ENCODE measurements at regions not wholly inside any gene's neighbourhood (a gene's known extent, or its start where the extent isn't known, plus 50 kb on each side); places are given as distances from the start of the nearest gene placed in this dataset.

GRCh38 chr5:24232041-24232440, 412.7 kb downstream of the CDH10 start:
- in situ Hi-C loops (cut with MboI) (no loop called here), intact Hi-C loops (cut with micrococcal nuclease; ENCODE audit: unreplicated experiment) (no loop called here)
- Histone ChIP-seq H3K79me2 (ENCODE audit: control insufficient read depth, insufficient read depth, low read length) (no peaks in the 10 kb centered on the region), H4K20me1 (ENCODE audit: control insufficient read depth, insufficient read depth) (no peaks in the 10 kb centered on the region), H3K27me3 (replicated peaks in 1 of 2; ENCODE audit: control insufficient read depth in 2 of 2, insufficient read depth in 2 of 2, low read length in 1 of 2) (no peaks in the 10 kb centered on the region), H3K9ac (ENCODE audit: control insufficient read depth, insufficient read depth, low read length) (no peak overlapping the region), H3K4me1 (ENCODE audit: control insufficient read depth, insufficient read depth, low read length) (no peaks in the 10 kb centered on the region), H3K4me3 (no peak overlapping the region), H2AFZ (ENCODE audit: control insufficient read depth, low read depth, low read length) (no peak overlapping the region), H3K36me3 (ENCODE audit: control insufficient read depth in 2 of 2, insufficient read depth in 2 of 2, low read length in 1 of 2) (no peaks in the 10 kb centered on the region), H3K27ac (ENCODE audit: control insufficient read depth, insufficient read depth) (no peak overlapping the region), H3K9me3 (replicated peaks; ENCODE audit: control insufficient read depth, insufficient read depth, low read length) (no peaks in the 10 kb centered on the region), H3K4me2 (ENCODE audit: control insufficient read depth, insufficient read depth) (no peak overlapping the region)
- SMC1A ChIA-PET (ENCODE audit: uncharacterized antibody, unreplicated experiment): no interaction called here
- POLR2A ChIA-PET: no interaction called here
- no peak for DNase-seq (ENCODE audit: low read depth, low spot score)
- CTCF ChIA-PET: no interaction called here
- ATAC-seq: no peak
- no TSS peak for BruUV-seq (replicated peaks)
- FAIRE-seq: no peak
- 0% methylated on average over 1 of the region's 1 CpG for WGBS (ENCODE audit: insufficient coverage, insufficient replicate concordance, low lambda C conversion rate, missing lambda C conversion rate)
- RAD21 ChIA-PET (ENCODE audit: unreplicated experiment): interaction anchor here (0.8 kb wide), 1 partner anchor 22 kb away, joined by 3 read pairs; no protein-coding TSS in a partner anchor
- TF ChIP-seq PML (IDR thresholded peaks at IDR 0.05; ENCODE audit: low read length): no peak
- no peak for TF ChIP-seq RCOR1 (conservative IDR thresholded peaks at IDR 0.05; ENCODE audit: low read depth, low read length)
- no peak for TF ChIP-seq BCL3 (IDR thresholded peaks at IDR 0.05; ENCODE audit: borderline replicate concordance, insufficient read depth, low read depth, low read length, poor library complexity, severe bottlenecking)
- TF ChIP-seq RAD51 (IDR thresholded peaks at IDR 0.05): no peak
- TF ChIP-seq POLR2AphosphoS5 (IDR thresholded peaks at IDR 0.05; ENCODE audit: low read length): no peak
- TF ChIP-seq ZSCAN29 (IDR thresholded peaks at IDR 0.05): no peak
- TF ChIP-seq ZNF592 (IDR thresholded peaks at IDR 0.05): no peak
- TF ChIP-seq IKZF2 (IDR thresholded peaks at IDR 0.05): no peak
- TF ChIP-seq FOS (IDR thresholded peaks at IDR 0.05; ENCODE audit: borderline replicate concordance, extremely low read depth, insufficient read length): no peak

Measured in GM12878 (cell line).